ENCODE measurements at regions not wholly inside any gene's neighbourhood (a gene's known extent, or its start where the extent isn't known, plus 50 kb on each side); places are given as distances from the start of the nearest gene placed in this dataset.

DNA sequence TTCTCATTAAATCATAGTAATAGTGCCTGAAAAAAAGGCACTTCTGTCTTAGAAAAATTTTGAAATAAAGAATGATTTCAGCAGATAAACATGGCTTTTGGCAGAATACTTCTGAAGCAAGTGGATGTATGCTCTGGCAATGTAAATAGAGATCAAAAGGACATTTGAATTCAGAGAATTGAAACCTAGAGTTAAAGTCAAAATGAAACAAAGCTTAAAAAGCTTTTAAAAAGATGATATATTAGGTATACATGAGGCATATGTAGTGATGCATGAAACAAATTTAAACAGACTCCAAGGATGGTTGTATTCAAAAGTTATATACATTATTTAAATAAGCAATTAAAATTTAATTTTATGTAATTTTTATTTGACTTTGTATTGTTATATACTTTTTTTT, 1344.5 kb upstream of the TMEFF2 start:
- TF ChIP-seq, protein P1, sequence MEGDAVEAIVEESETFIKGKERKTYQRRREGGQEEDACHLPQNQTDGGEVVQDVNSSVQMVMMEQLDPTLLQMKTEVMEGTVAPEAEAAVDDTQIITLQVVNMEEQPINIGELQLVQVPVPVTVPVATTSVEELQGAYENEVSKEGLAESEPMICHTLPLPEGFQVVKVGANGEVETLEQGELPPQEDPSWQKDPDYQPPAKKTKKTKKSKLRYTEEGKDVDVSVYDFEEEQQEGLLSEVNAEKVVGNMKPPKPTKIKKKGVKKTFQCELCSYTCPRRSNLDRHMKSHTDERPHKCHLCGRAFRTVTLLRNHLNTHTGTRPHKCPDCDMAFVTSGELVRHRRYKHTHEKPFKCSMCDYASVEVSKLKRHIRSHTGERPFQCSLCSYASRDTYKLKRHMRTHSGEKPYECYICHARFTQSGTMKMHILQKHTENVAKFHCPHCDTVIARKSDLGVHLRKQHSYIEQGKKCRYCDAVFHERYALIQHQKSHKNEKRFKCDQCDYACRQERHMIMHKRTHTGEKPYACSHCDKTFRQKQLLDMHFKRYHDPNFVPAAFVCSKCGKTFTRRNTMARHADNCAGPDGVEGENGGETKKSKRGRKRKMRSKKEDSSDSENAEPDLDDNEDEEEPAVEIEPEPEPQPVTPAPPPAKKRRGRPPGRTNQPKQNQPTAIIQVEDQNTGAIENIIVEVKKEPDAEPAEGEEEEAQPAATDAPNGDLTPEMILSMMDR (conservative IDR thresholded peaks at IDR 0.05; ENCODE audit: low read depth, low read length), result no peak
- no peak for TF ChIP-seq EZH2 (IDR thresholded peaks at IDR 0.05; ENCODE audit: borderline replicate concordance, low read depth, low read length, poor library complexity, severe bottlenecking)
